ENCODE measurements at regions not wholly inside any gene's neighbourhood (a gene's known extent, or its start where the extent isn't known, plus 50 kb on each side); places are given as distances from the start of the nearest gene placed in this dataset.

GRCh38 chr5:25707093-25707492 lies 1062.3 kb upstream of the CDH10 start:
- H3K9me3 ChIP-seq = no peaks in the 10 kb centered on the region
- H2AFZ ChIP-seq (ENCODE audit: low read depth) = no peak overlapping the region
- H3K4me1 ChIP-seq (ENCODE audit: control insufficient read depth in 1 of 2, insufficient read depth in 2 of 2, low read depth in 1 of 2, low read length in 1 of 2) = no peaks in the 10 kb centered on the region
- DNase-seq = no peak
- POLR2A ChIA-PET = no interaction called here
- H3K27ac ChIP-seq (ENCODE audit: low read depth in 2 of 2, low read length in 1 of 2) = no peak overlapping the region
- H3K4me2 ChIP-seq = no peak overlapping the region
- H3F3A ChIP-seq (replicated peaks; ENCODE audit: insufficient read depth) = no peaks in the 10 kb centered on the region
- H3K9ac ChIP-seq = no peak overlapping the region
- no peaks in the 10 kb centered on the region for H3K9me2 ChIP-seq
- no peaks in the 10 kb centered on the region for H3K27me3 ChIP-seq (ENCODE audit: insufficient read depth)
- 4% methylated on average over 2 of the region's 2 CpGs for WGBS (ENCODE audit: low lambda C conversion rate)
- CTCF ChIA-PET = no interaction called here
- H3K36me3 ChIP-seq (replicated peaks in 1 of 2; ENCODE audit: control insufficient read depth in 1 of 2, insufficient read depth in 2 of 2, low read length in 1 of 2) = no peaks in the 10 kb centered on the region
- H4K20me1 ChIP-seq (ENCODE audit: insufficient read depth) = no peaks in the 10 kb centered on the region
- H3K79me2 ChIP-seq (ENCODE audit: insufficient read depth) = no peaks in the 10 kb centered on the region
- TF ChIP-seq FOSL2 (IDR thresholded peaks at IDR 0.05; ENCODE audit: borderline replicate concordance, low read depth) = no peak
- no peak for TF ChIP-seq TEAD4 (IDR thresholded peaks at IDR 0.05; ENCODE audit: borderline replicate concordance, insufficient read depth)
- no peak for TF ChIP-seq FOXM1 (IDR thresholded peaks at IDR 0.05; ENCODE audit: low read depth)
- no peak for TF ChIP-seq FOXJ3 (CRISPR knock-in tag; IDR thresholded peaks at IDR 0.05)
- TF ChIP-seq GATA2 (CRISPR knock-in tag; IDR thresholded peaks at IDR 0.05) = no peak
- TF ChIP-seq RXRA (IDR thresholded peaks at IDR 0.05; ENCODE audit: borderline replicate concordance, low read depth) = no peak
- TF ChIP-seq PBX3 (IDR thresholded peaks at IDR 0.05) = no peak
- TF ChIP-seq SIN3A (IDR thresholded peaks at IDR 0.05; ENCODE audit: borderline replicate concordance, low read depth, low read length) = no peak
- TF ChIP-seq MAX (IDR thresholded peaks at IDR 0.05; ENCODE audit: low read depth) = no peak
- TF ChIP-seq NRF1 (IDR thresholded peaks at IDR 0.05; ENCODE audit: low read depth, low read length) = no peak
- no peak for TF ChIP-seq RCOR1 (IDR thresholded peaks at IDR 0.05; ENCODE audit: low read length)
- no peak for TF ChIP-seq MEF2A (IDR thresholded peaks at IDR 0.05; ENCODE audit: borderline replicate concordance, low read depth)
- TF ChIP-seq SMC3 (IDR thresholded peaks at IDR 0.05; ENCODE audit: low read depth, low read length) = no peak
- TF ChIP-seq USF2 (IDR thresholded peaks at IDR 0.05; ENCODE audit: borderline replicate concordance, low read depth, low read length) = no peak
- TF ChIP-seq RFX5 (IDR thresholded peaks at IDR 0.05; ENCODE audit: low read length) = no peak
- TF ChIP-seq TCF12 (IDR thresholded peaks at IDR 0.05) = no peak
- no peak for TF ChIP-seq GABPA (IDR thresholded peaks at IDR 0.05; ENCODE audit: low read depth)
- no peak for TF ChIP-seq USF1 (IDR thresholded peaks at IDR 0.05; ENCODE audit: borderline replicate concordance, low read depth)
- TF ChIP-seq POLR2AphosphoS5 (IDR thresholded peaks at IDR 0.05; ENCODE audit: low read depth, low read length) = no peak
- no peak overlapping the region for H3K4me3 ChIP-seq (ENCODE audit: low read depth in 2 of 2, low read length in 1 of 2)

Measured in SK-N-SH (cell line).